GM19463 (cell line): ENCODE measurements at regions not wholly inside any gene's neighbourhood (a gene's known extent, or its start where the extent isn't known, plus 50 kb on each side); places are given as distances from the start of the nearest gene placed in this dataset.
"Not testable (repeated sequence)": the region's sequence is repeated elsewhere in the genome, so short reads cannot be mapped to it uniquely, and the experiment has no call there.

ENCODE experiments used
- ATAC-seq: cut with Tn5 transposase; IDR thresholded peaks from one replicate; pipeline ENCODE4 v1.9.1; 2021; ENCODE audit warnings: mild to moderate bottlenecking, moderate library complexity; ENCODE audit not compliant: unreplicated experiment

GRCh38 chr3:148525621-148526020, 172.1 kb upstream of the AGTR1 start:
- not testable (repeated sequence) for ATAC-seq

- no peak for ATAC-seq
Observed at GRCh38 chr3:148528024-148528423, 169.7 kb upstream of the AGTR1 start.

- no peak for ATAC-seq
Observed at GRCh38 chr3:148531836-148532235, 165.9 kb upstream of the AGTR1 start.

- no peak for ATAC-seq
Observed at GRCh38 chr3:148532326-148532725, 165.4 kb upstream of the AGTR1 start.

GRCh38 chr3:148532774-148533173, 164.9 kb upstream of the AGTR1 start:
- ATAC-seq = no peak

- no peak for ATAC-seq
Observed at GRCh38 chr3:148534089-148534988, 163.4 kb upstream of the AGTR1 start.

- ATAC-seq = no peak
Observed at GRCh38 chr3:148535001-148535400, 162.7 kb upstream of the AGTR1 start.

- ATAC-seq = no peak
Observed at GRCh38 chr3:148540266-148540665, 157.4 kb upstream of the AGTR1 start.

- ATAC-seq = no peak
Observed at GRCh38 chr3:148540851-148541250, 156.9 kb upstream of the AGTR1 start.

- ATAC-seq = no peak
Observed at GRCh38 chr3:148546959-148547358, 150.7 kb upstream of the AGTR1 start.

GRCh38 chr3:148551767-148552260, 145.9 kb upstream of the AGTR1 start:
- ATAC-seq = no peak

GRCh38 chr3:148554367-148554766, 143.3 kb upstream of the AGTR1 start:
- no peak for ATAC-seq

GRCh38 chr3:148556664-148557063, 141.0 kb upstream of the AGTR1 start:
- no peak for ATAC-seq

- not testable (repeated sequence) for ATAC-seq
Observed at GRCh38 chr3:148577579-148577978, 120.1 kb upstream of the AGTR1 start.

- ATAC-seq = no peak
Observed at GRCh38 chr3:148582126-148582525, 115.6 kb upstream of the AGTR1 start.

- no peak for ATAC-seq
Observed at GRCh38 chr3:148583793-148584192, 113.9 kb upstream of the AGTR1 start.

GRCh38 chr3:148584438-148584837, 113.3 kb upstream of the AGTR1 start:
- ATAC-seq = no peak

- no peak for ATAC-seq
Observed at GRCh38 chr3:148585671-148586379, 111.9 kb upstream of the AGTR1 start.

- no peak for ATAC-seq
Observed at GRCh38 chr3:148588291-148588690, 109.4 kb upstream of the AGTR1 start.

GRCh38 chr3:148591525-148591924, 106.2 kb upstream of the AGTR1 start:
- ATAC-seq = no peak

GRCh38 chr3:148598619-148599018, 99.1 kb upstream of the AGTR1 start:
- ATAC-seq = no peak

GRCh38 chr3:148599481-148599880, 98.2 kb upstream of the AGTR1 start:
- no peak for ATAC-seq
